Endodermal cell (in vitro differentiated cells): ENCODE measurements at regions not wholly inside any gene's neighbourhood (a gene's known extent, or its start where the extent isn't known, plus 50 kb on each side); places are given as distances from the start of the nearest gene placed in this dataset.

Experiments used
- DNase-seq: peaks from one replicate; pipeline ENCODE4 v3.0.0-alpha.2; 2017
- H3K27ac ChIP-seq: 2 replicates; pipeline ENCODE4 v1.5.1; 2013; ENCODE audit warnings: mild to moderate bottlenecking, low read depth, low read length, moderate library complexity
- H3K27me3 ChIP-seq: 2 replicates; pipeline ENCODE4 v1.6.1; 2013; ENCODE audit warnings: mild to moderate bottlenecking, low read length, moderate library complexity; ENCODE audit not compliant: insufficient read depth, control insufficient read depth, poor library complexity, severe bottlenecking
- H3K36me3 ChIP-seq: 2 replicates; pipeline ENCODE4 v1.7.0; 2013; ENCODE audit warnings: mild to moderate bottlenecking, low read length, moderate library complexity; ENCODE audit not compliant: control insufficient read depth, insufficient read depth
- H3K4me1 ChIP-seq: one replicate; pipeline ENCODE4 v1.7.0; 2013; ENCODE audit warnings: low read length; ENCODE audit not compliant: control insufficient read depth, insufficient read depth
- H3K4me3 ChIP-seq: 2 replicates; pipeline ENCODE4 v1.5.1; 2013; ENCODE audit warnings: mild to moderate bottlenecking, low read length, moderate library complexity
- H3K9ac ChIP-seq: 2 replicates; pipeline ENCODE4 v1.6.1; 2013; ENCODE audit warnings: mild to moderate bottlenecking, low read length, moderate library complexity; ENCODE audit not compliant: poor library complexity, severe bottlenecking; ENCODE audit errors: extremely low read depth
- H3K9me3 ChIP-seq: 2 replicates; pipeline ENCODE4 v1.6.1; 2013; ENCODE audit warnings: mild to moderate bottlenecking, low read length, moderate library complexity; ENCODE audit not compliant: control insufficient read depth
- H3K27ac Mint-ChIP-seq: 2 replicates; pipeline ENCODE4 v1.8.0; 2020; ENCODE audit warnings: mixed read lengths
- H3K27me3 Mint-ChIP-seq: 2 replicates; pipeline ENCODE4 v1.8.0; 2021; ENCODE audit warnings: mild to moderate bottlenecking, mixed read lengths; ENCODE audit not compliant: insufficient read depth
- H3K36me3 Mint-ChIP-seq: 2 replicates; pipeline ENCODE4 v1.8.0; 2020; ENCODE audit warnings: low read depth, mixed read lengths
- H3K4me1 Mint-ChIP-seq: 2 replicates; pipeline ENCODE4 v1.8.0; 2020; ENCODE audit warnings: mixed read lengths
- H3K4me3 Mint-ChIP-seq: 2 replicates; pipeline ENCODE4 v1.8.0; 2020; ENCODE audit warnings: mild to moderate bottlenecking, moderate library complexity, mixed read lengths
- H3K9me3 Mint-ChIP-seq: 2 replicates; pipeline ENCODE4 v1.8.0; 2020; ENCODE audit warnings: mild to moderate bottlenecking, mixed read lengths
- WGBS, 2 experiments: methylation state at CpG; one replicate each; pipeline versions ENCODE4 v1.1.5 to v1.1.7; 2013; ENCODE audit warnings: missing lambda C conversion rate in 2 of 2, mixed read lengths in 1 of 2; ENCODE audit not compliant: insufficient coverage in 1 of 2, insufficient read length in 1 of 2; 5-methylcytosine and 5-hydroxymethylcytosine counted together
- TF ChIP-seq, protein P1 (sequence below): fragments of 200-600 bp; sonication (generic); conservative IDR thresholded peaks from 2 replicates; pipeline ENCODE4 v1.5.0; 2021; ENCODE audit warnings: antibody characterized with exemption, mild to moderate bottlenecking

DNA sequence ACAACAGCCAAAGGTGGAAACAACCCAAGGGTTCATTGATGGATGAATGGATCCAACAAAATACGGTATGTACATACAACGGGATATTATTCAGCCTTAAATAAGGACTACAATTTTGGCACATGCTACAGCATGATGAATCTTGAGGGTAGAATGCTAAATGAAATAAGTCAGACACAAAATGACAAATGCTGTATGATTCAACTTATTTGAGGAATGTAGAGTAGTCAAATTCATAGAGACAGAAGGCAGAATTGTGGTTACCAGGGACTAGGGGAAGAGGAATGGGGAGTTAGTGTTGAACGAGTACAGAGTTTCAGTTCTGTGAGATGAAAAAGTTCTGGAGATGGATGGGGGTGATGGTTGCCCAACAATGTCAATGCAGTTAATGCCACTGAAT lies 118.0 kb upstream of the PAXBP1 start:
- no peaks in the 10 kb centered on the region for H3K4me1 Mint-ChIP-seq

DNA sequence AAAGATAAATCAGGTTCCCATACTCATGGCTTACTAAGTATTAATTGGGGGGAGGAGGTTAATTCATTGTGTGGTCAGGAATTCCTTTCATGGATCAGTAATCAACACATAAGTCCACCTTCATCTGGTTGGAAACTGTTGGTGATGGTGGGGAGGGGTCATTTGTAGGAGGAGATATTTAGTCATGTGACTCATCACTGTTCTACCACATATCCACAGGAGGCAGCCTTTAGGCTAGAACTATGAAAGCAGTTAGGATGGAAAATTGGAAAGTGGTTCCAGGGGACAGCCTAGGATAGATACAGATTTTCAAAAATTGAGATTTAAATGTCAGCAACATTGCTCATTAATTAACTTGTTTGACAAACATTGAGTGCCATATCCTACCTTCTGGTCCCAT lies 122.8 kb upstream of the PAXBP1 start:
- Mint-ChIP-seq H3K36me3 (no peaks in the 10 kb centered on the region), H3K4me3 (no peak overlapping the region), H3K4me1 (no peaks in the 10 kb centered on the region), H3K27ac (no peak overlapping the region), H3K27me3 (peaks cover 45% of the 10 kb centered on the region), H3K9me3 (peaks cover 3% of the 10 kb centered on the region)
- no peak overlapping the region for H3K27ac ChIP-seq
- DNase-seq: no peak
- H3K4me1 ChIP-seq: no peaks in the 10 kb centered on the region
- TF ChIP-seq, protein P1, sequence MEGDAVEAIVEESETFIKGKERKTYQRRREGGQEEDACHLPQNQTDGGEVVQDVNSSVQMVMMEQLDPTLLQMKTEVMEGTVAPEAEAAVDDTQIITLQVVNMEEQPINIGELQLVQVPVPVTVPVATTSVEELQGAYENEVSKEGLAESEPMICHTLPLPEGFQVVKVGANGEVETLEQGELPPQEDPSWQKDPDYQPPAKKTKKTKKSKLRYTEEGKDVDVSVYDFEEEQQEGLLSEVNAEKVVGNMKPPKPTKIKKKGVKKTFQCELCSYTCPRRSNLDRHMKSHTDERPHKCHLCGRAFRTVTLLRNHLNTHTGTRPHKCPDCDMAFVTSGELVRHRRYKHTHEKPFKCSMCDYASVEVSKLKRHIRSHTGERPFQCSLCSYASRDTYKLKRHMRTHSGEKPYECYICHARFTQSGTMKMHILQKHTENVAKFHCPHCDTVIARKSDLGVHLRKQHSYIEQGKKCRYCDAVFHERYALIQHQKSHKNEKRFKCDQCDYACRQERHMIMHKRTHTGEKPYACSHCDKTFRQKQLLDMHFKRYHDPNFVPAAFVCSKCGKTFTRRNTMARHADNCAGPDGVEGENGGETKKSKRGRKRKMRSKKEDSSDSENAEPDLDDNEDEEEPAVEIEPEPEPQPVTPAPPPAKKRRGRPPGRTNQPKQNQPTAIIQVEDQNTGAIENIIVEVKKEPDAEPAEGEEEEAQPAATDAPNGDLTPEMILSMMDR: no peak
- no peak overlapping the region for H3K9ac ChIP-seq
- no peaks in the 10 kb centered on the region for H3K36me3 ChIP-seq
- H3K9me3 ChIP-seq: no peaks in the 10 kb centered on the region
- peaks cover 16% of the 10 kb centered on the region for H3K27me3 ChIP-seq
- no peak overlapping the region for H3K4me3 ChIP-seq

More for the DNA sequence above, 118.0 kb upstream of the PAXBP1 start:
- H3K9me3 Mint-ChIP-seq: no peaks in the 10 kb centered on the region
- WGBS, 2 experiments: 97 to 100% methylated on average over 3 of the region's 3 CpGs
- Histone ChIP-seq H3K4me1 (no peaks in the 10 kb centered on the region), H3K4me3 (no peak overlapping the region), H3K27me3 (peaks cover 6% of the 10 kb centered on the region), H3K9me3 (no peaks in the 10 kb centered on the region), H3K9ac (no peak overlapping the region), H3K27ac (no peak overlapping the region), H3K36me3 (no peaks in the 10 kb centered on the region)
- no peaks in the 10 kb centered on the region for H3K36me3 Mint-ChIP-seq
- no peak for DNase-seq
- no peak overlapping the region for H3K27ac Mint-ChIP-seq
- TF ChIP-seq, protein P1: no peak
- no peak overlapping the region for H3K4me3 Mint-ChIP-seq
- H3K27me3 Mint-ChIP-seq: peaks cover 24% of the 10 kb centered on the region

DNA sequence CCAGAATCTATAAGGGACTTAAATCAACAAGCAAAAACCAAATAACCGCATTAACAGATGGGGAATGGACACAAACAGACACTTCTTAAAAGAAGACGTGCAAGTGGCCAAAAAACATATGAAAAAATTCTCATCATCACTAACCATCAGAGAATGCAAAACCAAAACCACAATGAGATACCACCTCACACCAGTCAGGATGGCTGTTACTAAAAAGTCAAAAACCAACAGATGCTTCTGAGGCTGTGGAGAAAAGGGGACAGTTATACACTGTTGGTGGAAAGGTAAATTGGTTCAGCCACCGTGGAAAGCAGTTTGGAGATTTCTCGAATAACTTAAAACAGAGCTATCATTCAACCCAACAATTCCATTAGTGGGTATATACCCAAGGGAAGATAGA lies 124.9 kb upstream of the OLIG2 start:
- Histone ChIP-seq H3K27me3 (peaks cover 24% of the 10 kb centered on the region), H3K9me3 (no peaks in the 10 kb centered on the region), H3K36me3 (no peaks in the 10 kb centered on the region), H3K4me3 (no peak overlapping the region), H3K9ac (no peak overlapping the region), H3K27ac (no peak overlapping the region), H3K4me1 (no peaks in the 10 kb centered on the region)
- no peaks in the 10 kb centered on the region for H3K36me3 Mint-ChIP-seq
- peaks cover 12% of the 10 kb centered on the region for H3K4me1 Mint-ChIP-seq
- H3K4me3 Mint-ChIP-seq: no peak overlapping the region
- no peak overlapping the region for H3K27ac Mint-ChIP-seq
- 86% methylated on average over 2 of the region's 4 CpGs; no CpG with 5 or more reads in 1 of the 2 experiments for WGBS, 2 experiments
- peaks cover 43% of the 10 kb centered on the region for H3K27me3 Mint-ChIP-seq
- no peak for DNase-seq
- TF ChIP-seq, protein P1: no peak
- H3K9me3 Mint-ChIP-seq: no peaks in the 10 kb centered on the region
